H9 (cell line): ENCODE measurements at regions not wholly inside any gene's neighbourhood (a gene's known extent, or its start where the extent isn't known, plus 50 kb on each side); places are given as distances from the start of the nearest gene placed in this dataset.
A peak's percentile ranks its signal among the peaks of the same experiment; 100 is the strongest.

Experiments
- DNase-seq: peaks from one replicate; pipeline ENCODE4 v3.0.0-alpha.2; 2017
- H2AFZ ChIP-seq: one replicate; pipeline ENCODE4 v1.6.1; 2013; ENCODE audit warnings: mild to moderate bottlenecking, low read length, control low read depth, moderate library complexity
- H2AK5ac ChIP-seq: 2 replicates; pipeline ENCODE4 v1.6.1; 2013; ENCODE audit warnings: low read length, control low read depth, mixed read lengths; ENCODE audit not compliant: insufficient read length
- H2BK120ac ChIP-seq: one replicate; pipeline ENCODE4 v1.6.1; 2013; ENCODE audit warnings: low read depth, mild to moderate bottlenecking, low read length, control low read depth, inconsistent platforms; ENCODE audit not compliant: poor library complexity, severe bottlenecking
- H2BK12ac ChIP-seq: 2 replicates; pipeline ENCODE4 v1.6.1; 2013; ENCODE audit warnings: low read length, control low read depth, mixed read lengths, low read depth; ENCODE audit not compliant: insufficient read length
- H2BK15ac ChIP-seq: 2 replicates; pipeline ENCODE4 v1.6.1; 2013; ENCODE audit warnings: low read depth, low read length, control low read depth
- H2BK20ac ChIP-seq: one replicate; pipeline ENCODE4 v1.6.1; 2013; ENCODE audit warnings: low read depth, mild to moderate bottlenecking, low read length, control low read depth, inconsistent platforms; ENCODE audit not compliant: poor library complexity, severe bottlenecking
- H2BK5ac ChIP-seq: 2 replicates; pipeline ENCODE4 v1.6.1; 2013; ENCODE audit warnings: low read length, control low read depth, mixed read lengths; ENCODE audit not compliant: insufficient read length
- H3K14ac ChIP-seq: 2 replicates; pipeline ENCODE4 v1.6.1; 2013; ENCODE audit warnings: low read length, control low read depth; ENCODE audit not compliant: insufficient read depth
- H3K18ac ChIP-seq: 2 replicates; pipeline ENCODE4 v1.6.1; 2013; ENCODE audit warnings: low read depth, mild to moderate bottlenecking, mixed read lengths, low read length, control low read depth; ENCODE audit not compliant: insufficient read length
- H3K23ac ChIP-seq: 2 replicates; pipeline ENCODE4 v1.6.1; 2013; ENCODE audit warnings: low read length, control low read depth, mixed read lengths, low read depth; ENCODE audit not compliant: insufficient read length
- H3K23me2 ChIP-seq: 2 replicates; pipeline ENCODE4 v1.6.1; 2013; ENCODE audit warnings: low read depth, mild to moderate bottlenecking, mixed read lengths, low read length, control low read depth; ENCODE audit not compliant: insufficient read length, poor library complexity, severe bottlenecking
- H3K27ac ChIP-seq: 2 replicates; pipeline ENCODE4 v1.5.1; 2013; ENCODE audit warnings: low read length, control low read depth, mixed read lengths, low read depth; ENCODE audit not compliant: insufficient read length
- H3K27me3 ChIP-seq: 2 replicates; pipeline ENCODE4 v1.6.1; 2013; ENCODE audit warnings: low read length, control low read depth, inconsistent platforms; ENCODE audit not compliant: insufficient read depth
- H3K4ac ChIP-seq: 2 replicates; pipeline ENCODE4 v1.6.1; 2013; ENCODE audit warnings: low read depth, mild to moderate bottlenecking, control low read depth, inconsistent platforms, low read length, moderate library complexity
- H3K4me1 ChIP-seq: 2 replicates; pipeline ENCODE4 v1.6.1; 2013; ENCODE audit warnings: low read length, control low read depth, inconsistent platforms; ENCODE audit not compliant: insufficient read depth
- H3K4me2 ChIP-seq: 2 replicates; pipeline ENCODE4 v1.6.1; 2013; ENCODE audit warnings: low read length, control low read depth, mixed read lengths; ENCODE audit not compliant: insufficient read length, insufficient read depth
- H3K56ac ChIP-seq: 2 replicates; pipeline ENCODE4 v1.6.1; 2013; ENCODE audit warnings: low read depth, mild to moderate bottlenecking, mixed read lengths, low read length, control low read depth; ENCODE audit not compliant: insufficient read length
- H3K79me1 ChIP-seq: 2 replicates; pipeline ENCODE4 v1.6.1; 2013; ENCODE audit warnings: low read depth, mild to moderate bottlenecking, moderate library complexity, low read length, control low read depth, inconsistent platforms; ENCODE audit not compliant: insufficient read depth, poor library complexity, severe bottlenecking
- H3K79me2 ChIP-seq: 2 replicates; pipeline ENCODE4 v1.6.1; 2013; ENCODE audit warnings: low read length, control low read depth, inconsistent platforms; ENCODE audit not compliant: insufficient read depth
- H3K9ac ChIP-seq: 2 replicates; pipeline ENCODE4 v1.6.1; 2013; ENCODE audit warnings: low read length, control low read depth, mixed read lengths; ENCODE audit not compliant: insufficient read length; ENCODE audit errors: extremely low read depth
- H3K9me3 ChIP-seq: one replicate; pipeline ENCODE4 v1.6.1; 2013; ENCODE audit warnings: low read depth, low read length, inconsistent platforms; ENCODE audit not compliant: control insufficient read depth
- H3T11ph ChIP-seq: one replicate; pipeline ENCODE4 v1.6.1; 2013; ENCODE audit warnings: mild to moderate bottlenecking, low read length, control low read depth, inconsistent platforms
- H4K20me1 ChIP-seq: one replicate; pipeline ENCODE4 v1.6.1; 2013; ENCODE audit not compliant: control insufficient read depth, insufficient read length, insufficient read depth
- H4K5ac ChIP-seq: 2 replicates; pipeline ENCODE4 v1.6.1; 2013; ENCODE audit warnings: low read depth, mild to moderate bottlenecking, mixed read lengths, low read length, control low read depth; ENCODE audit not compliant: insufficient read length
- H4K8ac ChIP-seq: replicated peaks from 2 replicates; pipeline ENCODE4 v1.6.1; 2013; ENCODE audit warnings: low read length, control low read depth, mixed read lengths, low read depth; ENCODE audit not compliant: insufficient read length
- H4K91ac ChIP-seq: 2 replicates; pipeline ENCODE4 v1.6.1; 2013; ENCODE audit warnings: low read depth, mild to moderate bottlenecking, moderate library complexity, mixed read lengths, low read length, control low read depth; ENCODE audit not compliant: insufficient read length
- H3K27ac Mint-ChIP-seq, 3 experiments: 2 replicates in 2 of 3; 3 replicates in 1 of 3; pipeline ENCODE4 v1.8.0; 2020 to 2021; ENCODE audit warnings: mixed read lengths in 3 of 3, mild to moderate bottlenecking in 1 of 3, moderate library complexity in 1 of 3
- H3K27me3 Mint-ChIP-seq: 2 replicates; pipeline ENCODE4 v1.8.0; 2021; ENCODE audit warnings: low read depth, mild to moderate bottlenecking, moderate library complexity, mixed read lengths
- H3K36me3 Mint-ChIP-seq, 3 experiments: 2 replicates in 2 of 3; 3 replicates in 1 of 3; pipeline ENCODE4 v1.8.0; 2020 to 2021; ENCODE audit warnings: low read depth in 3 of 3, mixed read lengths in 3 of 3; ENCODE audit not compliant: insufficient read depth in 1 of 3
- H3K4me1 Mint-ChIP-seq, 2 experiments: 2 replicates each; pipeline ENCODE4 v1.8.0; 2020; ENCODE audit warnings: mixed read lengths in 2 of 2
- H3K4me3 Mint-ChIP-seq, 2 experiments: 2 replicates in 1 of 2; 3 replicates in 1 of 2; pipeline ENCODE4 v1.8.0; 2020 to 2021; ENCODE audit warnings: mild to moderate bottlenecking in 2 of 2, mixed read lengths in 2 of 2, moderate library complexity in 1 of 2
- H3K9me3 Mint-ChIP-seq, 2 experiments: 2 replicates in 1 of 2; 3 replicates in 1 of 2; pipeline ENCODE4 v1.8.0; 2020; ENCODE audit warnings: mild to moderate bottlenecking in 2 of 2, mixed read lengths in 2 of 2, moderate library complexity in 1 of 2
- CTCF ChIP-seq: fragments of 200-600 bp; sonication (generic); conservative IDR thresholded peaks from 3 replicates; pipeline ENCODE4 v1.8.0; 2021; ENCODE audit warnings: antibody characterized with exemption, mild to moderate bottlenecking
- WGBS: extraction: QIAGEN DNeasy Blood & Tissue Kit; methylation state at CpG from one replicate; pipeline ENCODE4 v1.1.7; 2013; ENCODE audit warnings: missing lambda C conversion rate, low lambda C conversion rate, mixed read lengths; ENCODE audit not compliant: insufficient read length; ENCODE audit errors: extremely low coverage; 5-methylcytosine and 5-hydroxymethylcytosine counted together

- Histone ChIP-seq H3K27me3 (no peaks in the 10 kb centered on the region), H2BK120ac (no peak overlapping the region), H3K4me2 (peak overlapping the region; percentile 5), H3K23me2 (no peaks in the 10 kb centered on the region), H4K5ac (peak overlapping the region; percentile 13), H3K4me1 (no peaks in the 10 kb centered on the region), H3K9ac (no peak overlapping the region), H4K91ac (no peak overlapping the region), H2AFZ (peak overlapping the region; percentile 27), H3K18ac (peak overlapping the region; percentile 80), H3K27ac (no peak overlapping the region), H2AK5ac (no peak overlapping the region), H3K4ac (no peak overlapping the region), H3K56ac (no peak overlapping the region), H2BK20ac (no peak overlapping the region), H2BK15ac (no peak overlapping the region), H4K8ac (no peak overlapping the region), H3K14ac (0 out of 2 replicates have a peak overlapping the region, but pooled peaks have one; percentile 27), H3K79me2 (no peaks in the 10 kb centered on the region), H3K23ac (no peak overlapping the region), H3T11ph (no peak overlapping the region), H3K79me1 (no peaks in the 10 kb centered on the region), H2BK5ac (no peak overlapping the region), H2BK12ac (no peak overlapping the region), H3K9me3 (no peaks in the 10 kb centered on the region), H4K20me1 (no peaks in the 10 kb centered on the region)
- H3K36me3 Mint-ChIP-seq: peaks cover 5 to 28% (median 12%) of the 10 kb centered on the region in 3 experiments
- H3K4me3 Mint-ChIP-seq: peak overlapping the region; percentile 3 to 44; a peak in 2 of 5 replicates
- no CpG with 5 or more reads among the region's 12 CpGs for WGBS
- H3K4me1 Mint-ChIP-seq: peaks cover 13 to 15% of the 10 kb centered on the region in 2 experiments
- H3K9me3 Mint-ChIP-seq: peaks cover 21% of the 10 kb centered on the region in 2 experiments
- no peaks in the 10 kb centered on the region; the same call in 1 of the 2 replicates for H3K27me3 Mint-ChIP-seq
- peak; percentile 95 for DNase-seq
- H3K27ac Mint-ChIP-seq: peak overlapping the region; percentile 97 to 99 (median 99)
- peak; percentile 93 for TF ChIP-seq CTCF
These were observed 158.4 kb upstream of the FAM20A start for GRCh38 chr17:68759343-68760140.
